ENCODE measurements at regions not wholly inside any gene's neighbourhood (a gene's known extent, or its start where the extent isn't known, plus 50 kb on each side); places are given as distances from the start of the nearest gene placed in this dataset.

GRCh38 chr5:104739503-104739902 lies 1176.9 kb upstream of the NUDT12 start:
- TF ChIP-seq CTCF (IDR thresholded peaks at IDR 0.05; ENCODE audit: low read depth, low read length) (no peak), EZH2phosphoT487 (IDR thresholded peaks at IDR 0.05; ENCODE audit: low read depth) (no peak)
